ENCODE measurements at regions not wholly inside any gene's neighbourhood (a gene's known extent, or its start where the extent isn't known, plus 50 kb on each side); places are given as distances from the start of the nearest gene placed in this dataset.

DNA sequence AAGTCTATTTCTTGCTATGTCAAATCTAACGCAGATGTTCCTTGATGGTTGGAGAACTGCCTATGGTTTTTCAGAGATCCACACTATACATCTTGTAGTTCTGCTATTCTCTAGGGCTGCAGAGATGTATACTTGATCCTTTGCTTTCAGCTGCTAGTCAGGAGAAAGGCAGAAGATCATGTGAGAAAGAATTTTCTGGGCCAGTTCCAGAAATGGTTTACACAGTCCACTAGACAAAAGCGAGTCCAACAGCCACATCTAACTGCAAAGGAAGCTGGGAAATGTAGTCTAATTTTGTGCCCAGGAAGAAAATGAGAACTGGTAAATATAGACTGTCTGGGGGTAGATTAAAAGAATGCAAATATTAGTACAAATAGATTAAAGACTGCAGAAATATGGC lies 394.3 kb upstream of the SLIT2 start:
- TF ChIP-seq POLR2AphosphoS5 (IDR thresholded peaks at IDR 0.05) (no peak), POLR2A (IDR thresholded peaks at IDR 0.05) (no peak), EP300 (IDR thresholded peaks at IDR 0.05) (no peak)
- no peak overlapping the region for H3K4me3 ChIP-seq
- 55 to 57% methylated on average over 2 of the region's 2 CpGs for WGBS, 2 donors
- DNase-seq (no peak), ATAC-seq (ENCODE audit: low FRiP score in 2 of 2) (no peak)
- no peaks in the 10 kb centered on the region for H3K4me1 ChIP-seq
- H3K27me3 ChIP-seq: no peaks in the 10 kb centered on the region
- H3K27ac ChIP-seq: no peak overlapping the region
- H3K36me3 ChIP-seq: no peaks in the 10 kb centered on the region
- H3K9me3 ChIP-seq: no peaks in the 10 kb centered on the region

DNA sequence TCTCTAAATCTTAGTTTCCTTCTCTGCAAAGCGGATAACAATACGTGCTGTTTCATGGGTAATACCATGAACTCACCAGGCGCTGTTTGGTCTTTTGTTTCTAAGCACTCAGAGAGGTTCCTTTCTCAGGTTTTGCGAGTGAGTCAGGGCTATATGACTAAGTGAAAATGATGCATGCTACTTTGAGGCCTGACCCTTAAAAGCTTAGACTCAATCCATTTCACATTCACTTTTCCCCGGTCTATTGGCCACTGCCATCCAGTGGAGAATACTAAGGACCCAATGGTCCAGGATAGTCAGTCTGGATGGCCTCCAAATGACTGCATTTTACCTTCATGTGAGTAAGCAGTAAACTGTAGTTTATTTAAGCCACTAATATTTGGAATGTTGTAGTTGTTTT lies 400.8 kb upstream of the SLIT2 start:
- Histone ChIP-seq H3K9me3 (no peaks in the 10 kb centered on the region), H3K36me3 (no peaks in the 10 kb centered on the region), H3K27ac (no peak overlapping the region), H3K4me3 (no peak overlapping the region), H3K27me3 (no peaks in the 10 kb centered on the region), H3K4me1 (no peaks in the 10 kb centered on the region)
- no peak for DNase-seq
- WGBS, 2 donors: 91 to 96% methylated on average over 5 of the region's 5 CpGs
- TF ChIP-seq, protein P1, sequence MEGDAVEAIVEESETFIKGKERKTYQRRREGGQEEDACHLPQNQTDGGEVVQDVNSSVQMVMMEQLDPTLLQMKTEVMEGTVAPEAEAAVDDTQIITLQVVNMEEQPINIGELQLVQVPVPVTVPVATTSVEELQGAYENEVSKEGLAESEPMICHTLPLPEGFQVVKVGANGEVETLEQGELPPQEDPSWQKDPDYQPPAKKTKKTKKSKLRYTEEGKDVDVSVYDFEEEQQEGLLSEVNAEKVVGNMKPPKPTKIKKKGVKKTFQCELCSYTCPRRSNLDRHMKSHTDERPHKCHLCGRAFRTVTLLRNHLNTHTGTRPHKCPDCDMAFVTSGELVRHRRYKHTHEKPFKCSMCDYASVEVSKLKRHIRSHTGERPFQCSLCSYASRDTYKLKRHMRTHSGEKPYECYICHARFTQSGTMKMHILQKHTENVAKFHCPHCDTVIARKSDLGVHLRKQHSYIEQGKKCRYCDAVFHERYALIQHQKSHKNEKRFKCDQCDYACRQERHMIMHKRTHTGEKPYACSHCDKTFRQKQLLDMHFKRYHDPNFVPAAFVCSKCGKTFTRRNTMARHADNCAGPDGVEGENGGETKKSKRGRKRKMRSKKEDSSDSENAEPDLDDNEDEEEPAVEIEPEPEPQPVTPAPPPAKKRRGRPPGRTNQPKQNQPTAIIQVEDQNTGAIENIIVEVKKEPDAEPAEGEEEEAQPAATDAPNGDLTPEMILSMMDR (IDR thresholded peaks at IDR 0.05): no peak
- TF ChIP-seq POLR2AphosphoS5 (IDR thresholded peaks at IDR 0.05) (no peak), POLR2A (IDR thresholded peaks at IDR 0.05) (no peak), EP300 (IDR thresholded peaks at IDR 0.05) (no peak)
- ATAC-seq (ENCODE audit: low FRiP score in 2 of 2): no peak

DNA sequence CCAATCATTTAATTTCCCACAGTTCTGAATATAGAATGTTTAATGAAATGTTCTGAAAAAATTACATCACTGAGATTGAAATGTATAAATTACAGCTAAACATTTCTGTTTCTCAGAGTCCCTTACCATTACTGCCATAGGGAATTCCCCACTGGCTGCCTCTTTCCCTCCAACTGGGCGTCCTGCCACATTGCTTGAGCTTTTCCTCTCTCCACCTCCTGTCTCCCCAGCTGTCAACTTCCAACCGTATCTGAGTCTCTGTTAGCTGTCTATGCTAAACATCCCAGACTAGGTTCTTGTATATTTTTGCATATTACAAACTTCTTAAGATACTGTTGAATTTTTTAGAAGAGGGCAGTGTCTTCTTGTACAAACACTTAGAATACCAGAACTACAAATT lies 407.3 kb upstream of the SLIT2 start:
- ATAC-seq (ENCODE audit: low FRiP score in 2 of 2) (no peak), DNase-seq (no peak)
- 26 to 28% methylated on average over 2 of the region's 2 CpGs for WGBS, 2 donors

DNA sequence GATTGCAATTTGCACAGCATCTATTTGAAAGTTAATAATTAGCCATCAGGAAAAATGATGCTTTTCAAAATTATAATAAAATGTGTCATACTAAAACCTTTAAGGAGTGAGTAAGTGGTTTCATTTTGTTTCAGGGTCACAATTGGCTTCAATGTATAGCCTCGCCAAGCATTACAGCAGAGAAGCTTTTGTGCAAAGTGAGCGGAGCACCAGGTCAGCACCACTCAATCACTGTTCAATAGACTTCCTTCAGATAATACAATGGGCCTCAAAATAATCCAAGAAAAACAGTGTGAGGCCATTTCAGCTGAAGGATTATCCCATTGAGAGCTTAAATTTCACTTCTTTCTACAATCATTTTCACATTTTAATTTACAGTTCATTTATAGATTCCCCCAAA lies 409.2 kb upstream of the SLIT2 start:
- TF ChIP-seq POLR2A (IDR thresholded peaks at IDR 0.05) (no peak), POLR2AphosphoS5 (IDR thresholded peaks at IDR 0.05) (no peak), EP300 (IDR thresholded peaks at IDR 0.05) (no peak)
- TF ChIP-seq, protein P1 (IDR thresholded peaks at IDR 0.05): no peak
- Histone ChIP-seq H3K4me3 (no peak overlapping the region), H3K36me3 (no peaks in the 10 kb centered on the region), H3K27ac (no peak overlapping the region), H3K4me1 (no peaks in the 10 kb centered on the region), H3K9me3 (no peaks in the 10 kb centered on the region), H3K27me3 (no peaks in the 10 kb centered on the region)
- DNase-seq (no peak), ATAC-seq (ENCODE audit: low FRiP score in 2 of 2) (no peak)
- 77 to 82% methylated on average over 2 of the region's 2 CpGs for WGBS, 2 donors

More for the DNA sequence above, 407.3 kb upstream of the SLIT2 start:
- Histone ChIP-seq H3K27me3 (no peaks in the 10 kb centered on the region), H3K36me3 (no peaks in the 10 kb centered on the region), H3K9me3 (no peaks in the 10 kb centered on the region), H3K4me3 (no peak overlapping the region), H3K27ac (no peak overlapping the region), H3K4me1 (no peaks in the 10 kb centered on the region)
- TF ChIP-seq EP300 (IDR thresholded peaks at IDR 0.05) (no peak), POLR2AphosphoS5 (IDR thresholded peaks at IDR 0.05) (no peak), POLR2A (IDR thresholded peaks at IDR 0.05) (no peak)

DNA sequence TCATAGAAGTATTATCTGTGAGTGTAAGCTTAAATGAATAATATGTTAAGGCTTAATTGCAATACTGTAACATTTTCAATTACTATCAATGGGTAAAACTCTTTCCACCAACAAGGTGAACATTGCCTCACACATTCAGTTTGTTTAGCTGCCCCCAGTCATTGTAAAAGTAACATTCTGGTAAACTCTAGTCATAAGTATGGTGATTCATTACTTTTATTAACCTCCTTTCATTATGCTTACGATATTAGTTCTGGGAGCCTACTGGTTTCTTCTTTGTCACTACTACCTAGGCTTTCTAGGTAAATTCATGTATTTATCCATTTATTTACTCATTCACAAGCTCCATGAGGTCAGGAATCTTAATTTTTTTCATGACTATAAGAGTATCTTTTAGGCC lies 412.8 kb upstream of the SLIT2 start:
- no peaks in the 10 kb centered on the region for H3K9me3 ChIP-seq
- no peak for TF ChIP-seq POLR2A (IDR thresholded peaks at IDR 0.05)
- no peak for TF ChIP-seq EP300 (IDR thresholded peaks at IDR 0.05)
- TF ChIP-seq, protein P1 (IDR thresholded peaks at IDR 0.05): no peak
- no peak for TF ChIP-seq POLR2AphosphoS5 (IDR thresholded peaks at IDR 0.05)
- no peak overlapping the region for H3K4me3 ChIP-seq
- no peak for ATAC-seq (ENCODE audit: low FRiP score in 2 of 2)
- no peaks in the 10 kb centered on the region for H3K27me3 ChIP-seq
- H3K27ac ChIP-seq: no peak overlapping the region
- H3K4me1 ChIP-seq: no peaks in the 10 kb centered on the region
- 92 to 95% methylated on average over 1 of the region's 1 CpG for WGBS, 2 donors
- no peaks in the 10 kb centered on the region for H3K36me3 ChIP-seq
- no peak for DNase-seq

DNA sequence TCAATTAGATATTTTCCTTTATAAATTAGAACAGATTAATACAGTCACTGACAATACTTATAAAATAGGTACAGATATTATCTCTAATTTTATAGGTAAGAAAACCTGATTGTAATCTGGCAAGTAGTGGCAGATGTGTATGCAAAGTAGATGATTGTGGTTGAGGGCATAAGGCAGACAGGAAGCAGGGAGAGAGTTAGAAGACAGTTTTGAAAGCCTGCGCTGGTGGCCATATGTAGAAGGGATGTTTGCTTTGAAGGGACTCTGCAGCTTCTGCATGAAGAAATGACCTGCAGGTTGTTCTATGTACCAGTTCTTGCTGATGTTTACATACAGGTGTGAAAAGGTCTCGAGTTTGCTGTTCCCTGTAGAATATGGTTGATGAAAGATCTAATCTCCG lies 416.3 kb upstream of the SLIT2 start:
- Histone ChIP-seq H3K27me3 (no peaks in the 10 kb centered on the region), H3K9me3 (no peaks in the 10 kb centered on the region), H3K4me3 (no peak overlapping the region), H3K27ac (no peak overlapping the region), H3K36me3 (no peaks in the 10 kb centered on the region), H3K4me1 (no peaks in the 10 kb centered on the region)
- ATAC-seq (ENCODE audit: low FRiP score in 2 of 2) (no peak), DNase-seq (no peak)
- WGBS, 2 donors: 78 to 83% methylated on average over 3 of the region's 3 CpGs
- TF ChIP-seq POLR2A (IDR thresholded peaks at IDR 0.05) (no peak), POLR2AphosphoS5 (IDR thresholded peaks at IDR 0.05) (no peak), EP300 (IDR thresholded peaks at IDR 0.05) (no peak)
- TF ChIP-seq, protein P1 (IDR thresholded peaks at IDR 0.05): no peak
